ENCODE measurements at regions not wholly inside any gene's neighbourhood (a gene's known extent, or its start where the extent isn't known, plus 50 kb on each side); places are given as distances from the start of the nearest gene placed in this dataset.

DNA sequence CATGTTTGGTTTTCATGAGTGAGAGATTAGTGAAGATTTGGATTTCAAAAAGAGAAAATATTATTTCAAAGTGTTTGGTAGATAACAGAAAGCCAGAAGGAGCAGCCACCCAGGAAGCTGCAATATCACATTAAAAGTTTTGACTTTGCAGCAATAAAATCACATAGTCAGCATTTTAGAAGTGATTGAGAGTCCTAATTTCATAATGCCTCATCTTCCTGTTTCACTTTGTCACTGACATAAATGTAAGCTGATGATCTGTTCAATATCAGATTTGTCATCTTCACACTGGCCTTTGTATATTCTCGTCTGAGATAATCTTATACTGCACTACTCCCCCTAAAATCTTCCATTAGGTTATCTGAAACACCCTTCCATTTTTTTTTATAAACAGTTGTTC, 690.5 kb downstream of the ADCYAP1 start:
- no peak for DNase-seq (ENCODE audit: low read depth)
- no peak for TF ChIP-seq POLR2A (IDR thresholded peaks at IDR 0.05; ENCODE audit: extremely low read depth, insufficient read length)
- TF ChIP-seq, protein P1, sequence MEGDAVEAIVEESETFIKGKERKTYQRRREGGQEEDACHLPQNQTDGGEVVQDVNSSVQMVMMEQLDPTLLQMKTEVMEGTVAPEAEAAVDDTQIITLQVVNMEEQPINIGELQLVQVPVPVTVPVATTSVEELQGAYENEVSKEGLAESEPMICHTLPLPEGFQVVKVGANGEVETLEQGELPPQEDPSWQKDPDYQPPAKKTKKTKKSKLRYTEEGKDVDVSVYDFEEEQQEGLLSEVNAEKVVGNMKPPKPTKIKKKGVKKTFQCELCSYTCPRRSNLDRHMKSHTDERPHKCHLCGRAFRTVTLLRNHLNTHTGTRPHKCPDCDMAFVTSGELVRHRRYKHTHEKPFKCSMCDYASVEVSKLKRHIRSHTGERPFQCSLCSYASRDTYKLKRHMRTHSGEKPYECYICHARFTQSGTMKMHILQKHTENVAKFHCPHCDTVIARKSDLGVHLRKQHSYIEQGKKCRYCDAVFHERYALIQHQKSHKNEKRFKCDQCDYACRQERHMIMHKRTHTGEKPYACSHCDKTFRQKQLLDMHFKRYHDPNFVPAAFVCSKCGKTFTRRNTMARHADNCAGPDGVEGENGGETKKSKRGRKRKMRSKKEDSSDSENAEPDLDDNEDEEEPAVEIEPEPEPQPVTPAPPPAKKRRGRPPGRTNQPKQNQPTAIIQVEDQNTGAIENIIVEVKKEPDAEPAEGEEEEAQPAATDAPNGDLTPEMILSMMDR (IDR thresholded peaks at IDR 0.05; ENCODE audit: low read depth, low read length): no peak
- TF ChIP-seq MYC (IDR thresholded peaks at IDR 0.05; ENCODE audit: low read depth, low read length): no peak
- TF ChIP-seq, protein P2, sequence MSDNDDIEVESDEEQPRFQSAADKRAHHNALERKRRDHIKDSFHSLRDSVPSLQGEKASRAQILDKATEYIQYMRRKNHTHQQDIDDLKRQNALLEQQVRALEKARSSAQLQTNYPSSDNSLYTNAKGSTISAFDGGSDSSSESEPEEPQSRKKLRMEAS (IDR thresholded peaks at IDR 0.05; ENCODE audit: low read depth, low read length): no peak
- H3K4me3 ChIP-seq (ENCODE audit: low read depth, low read length): no peak overlapping the region

GRCh38 chr18:1599196-1599595, 694.5 kb downstream of the ADCYAP1 start:
- DNase-seq (ENCODE audit: low read depth): no peak
- TF ChIP-seq POLR2A (IDR thresholded peaks at IDR 0.05; ENCODE audit: extremely low read depth, insufficient read length) (no peak), MYC (IDR thresholded peaks at IDR 0.05; ENCODE audit: low read depth, low read length) (no peak)
- TF ChIP-seq, protein P2 (IDR thresholded peaks at IDR 0.05; ENCODE audit: low read depth, low read length): no peak
- TF ChIP-seq, protein P1 (IDR thresholded peaks at IDR 0.05; ENCODE audit: low read depth, low read length): no peak
- H3K4me3 ChIP-seq (ENCODE audit: low read depth, low read length): no peak overlapping the region

GRCh38 chr18:1604751-1605150, 700.1 kb downstream of the ADCYAP1 start:
- TF ChIP-seq, protein P1 (IDR thresholded peaks at IDR 0.05; ENCODE audit: low read depth, low read length): no peak
- TF ChIP-seq, protein P2 (IDR thresholded peaks at IDR 0.05; ENCODE audit: low read depth, low read length): no peak
- TF ChIP-seq MYC (IDR thresholded peaks at IDR 0.05; ENCODE audit: low read depth, low read length) (no peak), POLR2A (IDR thresholded peaks at IDR 0.05; ENCODE audit: extremely low read depth, insufficient read length) (no peak)
- no peak for DNase-seq (ENCODE audit: low read depth)
- H3K4me3 ChIP-seq (ENCODE audit: low read depth, low read length): no peak overlapping the region

GRCh38 chr18:1618364-1618763, 713.7 kb downstream of the ADCYAP1 start:
- TF ChIP-seq, protein P1 (IDR thresholded peaks at IDR 0.05; ENCODE audit: low read depth, low read length): no peak
- no peak overlapping the region for H3K4me3 ChIP-seq (ENCODE audit: low read depth, low read length)
- DNase-seq (ENCODE audit: low read depth): no peak

DNA sequence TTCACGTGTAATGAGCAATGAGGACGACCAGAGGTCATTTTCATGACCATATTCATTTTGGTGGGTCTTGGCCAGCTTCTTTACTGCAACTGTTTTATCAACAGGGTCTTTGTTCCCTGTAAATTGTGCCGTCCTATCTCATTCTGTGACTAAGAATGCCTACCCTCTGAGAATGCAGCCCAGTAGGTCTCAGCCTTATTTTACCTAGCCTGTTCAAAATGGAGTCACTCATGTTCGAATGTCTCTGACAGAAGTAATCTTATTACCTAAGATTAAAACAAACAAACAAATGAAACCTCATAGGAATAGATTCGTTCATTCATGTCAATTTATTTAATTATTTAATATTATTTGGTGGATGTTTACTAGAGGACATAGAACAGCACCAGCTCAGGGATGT, 714.8 kb downstream of the ADCYAP1 start:
- TF ChIP-seq, protein P1 (IDR thresholded peaks at IDR 0.05; ENCODE audit: low read depth, low read length): no peak
- no peak for TF ChIP-seq POLR2A (IDR thresholded peaks at IDR 0.05; ENCODE audit: extremely low read depth, insufficient read length)
- TF ChIP-seq, protein P2 (IDR thresholded peaks at IDR 0.05; ENCODE audit: low read depth, low read length): no peak
- TF ChIP-seq MYC (IDR thresholded peaks at IDR 0.05; ENCODE audit: low read depth, low read length): no peak
- no peak for DNase-seq (ENCODE audit: low read depth)

GRCh38 chr18:1624612-1625011, 719.9 kb downstream of the ADCYAP1 start:
- TF ChIP-seq MYC (IDR thresholded peaks at IDR 0.05; ENCODE audit: low read depth, low read length): no peak
- no peak for DNase-seq (ENCODE audit: low read depth)
- H3K4me3 ChIP-seq (ENCODE audit: low read depth, low read length): no peak overlapping the region

More for the DNA sequence above, 714.8 kb downstream of the ADCYAP1 start:
- H3K4me3 ChIP-seq (ENCODE audit: low read depth, low read length): no peak overlapping the region
